ENCODE measurements at regions not wholly inside any gene's neighbourhood (a gene's known extent, or its start where the extent isn't known, plus 50 kb on each side); places are given as distances from the start of the nearest gene placed in this dataset.

DNA sequence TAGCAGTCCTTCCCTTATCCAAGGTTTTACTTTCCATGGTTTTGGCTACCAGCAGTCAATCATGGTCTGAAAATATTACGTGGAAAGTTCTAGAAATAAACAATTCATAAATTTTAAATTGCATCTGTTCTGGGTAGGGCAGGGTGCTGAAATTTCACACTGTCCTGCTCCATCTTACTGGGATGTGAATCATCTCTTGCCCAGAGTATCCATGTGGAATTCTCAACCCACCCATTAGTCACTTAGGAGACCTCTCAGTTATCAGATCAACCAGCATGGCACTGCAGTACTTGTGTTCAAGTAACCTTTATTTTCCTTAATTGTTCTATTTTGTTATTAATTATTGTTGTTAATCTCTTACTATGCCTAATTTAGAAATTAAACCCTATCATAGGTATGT, 202.8 kb upstream of the CPHXL start:
- TF ChIP-seq, protein P1, sequence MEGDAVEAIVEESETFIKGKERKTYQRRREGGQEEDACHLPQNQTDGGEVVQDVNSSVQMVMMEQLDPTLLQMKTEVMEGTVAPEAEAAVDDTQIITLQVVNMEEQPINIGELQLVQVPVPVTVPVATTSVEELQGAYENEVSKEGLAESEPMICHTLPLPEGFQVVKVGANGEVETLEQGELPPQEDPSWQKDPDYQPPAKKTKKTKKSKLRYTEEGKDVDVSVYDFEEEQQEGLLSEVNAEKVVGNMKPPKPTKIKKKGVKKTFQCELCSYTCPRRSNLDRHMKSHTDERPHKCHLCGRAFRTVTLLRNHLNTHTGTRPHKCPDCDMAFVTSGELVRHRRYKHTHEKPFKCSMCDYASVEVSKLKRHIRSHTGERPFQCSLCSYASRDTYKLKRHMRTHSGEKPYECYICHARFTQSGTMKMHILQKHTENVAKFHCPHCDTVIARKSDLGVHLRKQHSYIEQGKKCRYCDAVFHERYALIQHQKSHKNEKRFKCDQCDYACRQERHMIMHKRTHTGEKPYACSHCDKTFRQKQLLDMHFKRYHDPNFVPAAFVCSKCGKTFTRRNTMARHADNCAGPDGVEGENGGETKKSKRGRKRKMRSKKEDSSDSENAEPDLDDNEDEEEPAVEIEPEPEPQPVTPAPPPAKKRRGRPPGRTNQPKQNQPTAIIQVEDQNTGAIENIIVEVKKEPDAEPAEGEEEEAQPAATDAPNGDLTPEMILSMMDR (IDR thresholded peaks at IDR 0.05): no peak
- TF ChIP-seq POLR2A (IDR thresholded peaks at IDR 0.05) (no peak), POLR2AphosphoS5 (IDR thresholded peaks at IDR 0.05) (no peak)

Data from sigmoid colon (tissue), 4 donors.